ENCODE measurements at regions not wholly inside any gene's neighbourhood (a gene's known extent, or its start where the extent isn't known, plus 50 kb on each side); places are given as distances from the start of the nearest gene placed in this dataset.

DNA sequence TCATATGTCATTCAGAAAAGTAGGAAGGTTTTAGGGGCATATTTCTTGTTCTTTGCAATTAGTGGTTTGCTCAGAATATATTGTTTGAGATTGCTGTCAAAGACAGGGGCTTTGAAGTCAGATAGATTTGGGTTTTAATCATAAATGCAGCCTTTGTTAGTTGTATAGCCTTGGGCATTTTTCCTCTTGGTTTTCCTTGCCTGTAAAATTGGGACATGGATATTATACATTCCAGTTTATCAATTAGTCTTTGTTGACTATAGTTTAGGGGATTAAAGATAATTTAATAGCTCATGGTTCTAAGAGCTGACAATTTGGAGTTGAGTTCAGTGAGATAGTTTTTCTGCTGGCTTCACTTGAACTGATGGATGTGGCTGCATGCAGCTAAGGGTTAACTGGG lies 88.9 kb downstream of the DMAC1 start:
- no peak overlapping the region for H3K4me3 ChIP-seq (ENCODE audit: low read depth, low read length)
- no peak for DNase-seq (ENCODE audit: low read depth)
- H3K27me3 ChIP-seq (ENCODE audit: control insufficient read depth, insufficient read depth, low read length) = no peaks in the 10 kb centered on the region
- POLR2A ChIA-PET = no interaction called here
- H3K36me3 ChIP-seq (ENCODE audit: control insufficient read depth, insufficient read depth, low read length) = no peaks in the 10 kb centered on the region
- CTCF ChIA-PET = no interaction called here
- TF ChIP-seq, protein P1, sequence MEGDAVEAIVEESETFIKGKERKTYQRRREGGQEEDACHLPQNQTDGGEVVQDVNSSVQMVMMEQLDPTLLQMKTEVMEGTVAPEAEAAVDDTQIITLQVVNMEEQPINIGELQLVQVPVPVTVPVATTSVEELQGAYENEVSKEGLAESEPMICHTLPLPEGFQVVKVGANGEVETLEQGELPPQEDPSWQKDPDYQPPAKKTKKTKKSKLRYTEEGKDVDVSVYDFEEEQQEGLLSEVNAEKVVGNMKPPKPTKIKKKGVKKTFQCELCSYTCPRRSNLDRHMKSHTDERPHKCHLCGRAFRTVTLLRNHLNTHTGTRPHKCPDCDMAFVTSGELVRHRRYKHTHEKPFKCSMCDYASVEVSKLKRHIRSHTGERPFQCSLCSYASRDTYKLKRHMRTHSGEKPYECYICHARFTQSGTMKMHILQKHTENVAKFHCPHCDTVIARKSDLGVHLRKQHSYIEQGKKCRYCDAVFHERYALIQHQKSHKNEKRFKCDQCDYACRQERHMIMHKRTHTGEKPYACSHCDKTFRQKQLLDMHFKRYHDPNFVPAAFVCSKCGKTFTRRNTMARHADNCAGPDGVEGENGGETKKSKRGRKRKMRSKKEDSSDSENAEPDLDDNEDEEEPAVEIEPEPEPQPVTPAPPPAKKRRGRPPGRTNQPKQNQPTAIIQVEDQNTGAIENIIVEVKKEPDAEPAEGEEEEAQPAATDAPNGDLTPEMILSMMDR (IDR thresholded peaks at IDR 0.05; ENCODE audit: insufficient read depth, low read depth, low read length) = no peak

DNA sequence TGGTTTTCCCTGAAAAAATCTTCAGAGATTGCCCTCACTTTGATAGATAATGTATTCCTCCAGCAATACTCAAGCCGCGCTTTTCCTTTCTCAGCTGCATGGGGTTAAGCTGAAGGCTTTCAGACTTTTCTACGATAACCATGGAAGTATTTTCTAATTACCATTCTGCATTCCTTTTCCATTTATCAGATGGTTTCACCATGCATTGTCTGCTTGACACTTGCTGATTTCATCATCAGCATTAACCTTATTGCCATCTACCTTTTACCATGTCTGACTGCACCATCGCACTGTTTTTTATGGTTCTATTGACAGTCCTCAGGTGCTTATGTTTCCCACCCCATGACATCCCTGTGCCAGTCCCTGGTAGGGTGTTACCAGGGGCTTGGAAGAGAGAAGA lies 91.6 kb downstream of the DMAC1 start:
- H3K4me3 ChIP-seq (ENCODE audit: low read depth, low read length) = no peak overlapping the region

DNA sequence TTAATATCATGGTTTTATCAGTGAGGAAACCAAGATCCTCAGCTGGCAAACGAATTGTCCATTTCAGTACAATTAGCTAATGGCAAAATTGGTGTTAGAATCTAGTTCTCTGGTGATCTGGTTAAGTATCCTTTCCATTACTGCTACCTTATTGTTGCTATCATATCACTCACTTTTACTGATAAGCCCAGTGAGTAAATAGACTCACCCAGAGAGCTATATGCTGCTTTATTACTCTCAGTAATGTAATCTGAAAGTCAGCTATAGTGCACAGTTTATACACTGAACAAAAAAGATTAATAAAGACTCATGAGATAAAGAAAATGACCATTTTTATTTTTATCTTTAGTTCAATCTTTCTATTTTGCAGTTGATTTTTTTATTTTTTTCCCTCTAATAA lies 95.0 kb downstream of the DMAC1 start:
- Histone ChIP-seq H3K4me3 (ENCODE audit: low read depth, low read length) (no peak overlapping the region), H3K36me3 (ENCODE audit: control insufficient read depth, insufficient read depth, low read length) (no peaks in the 10 kb centered on the region), H3K27me3 (ENCODE audit: control insufficient read depth, insufficient read depth, low read length) (no peaks in the 10 kb centered on the region)
- ChIA-PET POLR2A (no interaction called here), CTCF (interaction anchor here (0.6 kb wide), 1 partner anchor 652 kb away, joined by 3 read pairs; no protein-coding TSS in a partner anchor)
- no peak for DNase-seq (ENCODE audit: low read depth)
- TF ChIP-seq, protein P1 (IDR thresholded peaks at IDR 0.05; ENCODE audit: insufficient read depth, low read depth, low read length) = no peak

More for the DNA sequence above, 91.6 kb downstream of the DMAC1 start:
- no peaks in the 10 kb centered on the region for H3K36me3 ChIP-seq (ENCODE audit: control insufficient read depth, insufficient read depth, low read length)
- ChIA-PET CTCF (interaction anchor here (1.1 kb wide), 1 partner anchor 434 kb away, joined by 3 read pairs; no protein-coding TSS in a partner anchor), POLR2A (no interaction called here)
- no peaks in the 10 kb centered on the region for H3K27me3 ChIP-seq (ENCODE audit: control insufficient read depth, insufficient read depth, low read length)
- TF ChIP-seq, protein P1 (IDR thresholded peaks at IDR 0.05; ENCODE audit: insufficient read depth, low read depth, low read length) = no peak
- DNase-seq (ENCODE audit: low read depth) = no peak

DNA sequence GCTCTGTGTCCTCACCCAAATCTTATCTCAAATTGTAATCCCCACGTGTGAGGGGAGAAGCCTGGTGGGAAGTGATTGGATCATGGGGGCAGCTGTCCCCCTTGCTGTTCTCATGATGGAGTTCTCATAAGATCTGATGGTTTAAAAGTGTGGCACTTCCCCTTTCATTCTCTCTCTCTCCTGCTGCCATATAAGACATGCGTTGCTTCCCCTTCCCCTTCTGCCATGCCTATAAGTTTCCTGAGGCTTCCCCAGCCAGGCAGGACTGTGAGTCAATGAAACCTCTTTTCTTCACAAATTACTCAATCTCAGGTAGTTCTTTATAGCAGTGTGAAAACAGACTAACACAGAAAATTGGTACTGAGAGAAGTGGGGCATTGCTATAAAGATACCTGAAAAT lies 107.7 kb downstream of the DMAC1 start:
- ChIA-PET POLR2A (no interaction called here), CTCF (no interaction called here)
- H3K27me3 ChIP-seq (ENCODE audit: control insufficient read depth, insufficient read depth, low read length) = no peaks in the 10 kb centered on the region
- H3K4me3 ChIP-seq (ENCODE audit: low read depth, low read length) = no peak overlapping the region
- no peaks in the 10 kb centered on the region for H3K36me3 ChIP-seq (ENCODE audit: control insufficient read depth, insufficient read depth, low read length)
- no peak for DNase-seq (ENCODE audit: low read depth)
- TF ChIP-seq, protein P1 (IDR thresholded peaks at IDR 0.05; ENCODE audit: insufficient read depth, low read depth, low read length) = no peak

DNA sequence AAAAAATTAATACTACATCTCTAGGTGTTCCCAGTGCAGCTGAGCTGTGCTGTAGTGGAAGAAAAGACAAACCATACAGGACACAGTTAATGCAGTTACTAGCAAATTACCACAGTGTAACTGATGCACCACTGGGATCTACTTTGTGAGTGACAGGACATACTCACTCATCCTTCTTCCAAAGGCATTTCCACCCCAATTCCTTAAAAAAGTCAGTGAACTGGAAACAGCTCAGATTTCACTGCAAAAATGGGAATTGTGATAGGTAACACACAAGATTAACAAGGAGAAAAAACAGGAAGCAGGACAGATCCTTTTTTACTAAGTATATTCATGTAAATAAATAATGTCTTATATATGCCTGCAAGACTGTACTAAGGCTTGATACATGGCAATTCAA lies 109.6 kb downstream of the DMAC1 start:
- H3K36me3 ChIP-seq (ENCODE audit: control insufficient read depth, insufficient read depth, low read length) = no peaks in the 10 kb centered on the region
- no peak overlapping the region for H3K4me3 ChIP-seq (ENCODE audit: low read depth, low read length)
- ChIA-PET CTCF (no interaction called here), POLR2A (no interaction called here)
- TF ChIP-seq, protein P1 (IDR thresholded peaks at IDR 0.05; ENCODE audit: insufficient read depth, low read depth, low read length) = no peak
- DNase-seq (ENCODE audit: low read depth) = no peak
- no peaks in the 10 kb centered on the region for H3K27me3 ChIP-seq (ENCODE audit: control insufficient read depth, insufficient read depth, low read length)

All from BJ (cell line).